CD14-positive monocyte (primary cell): ENCODE measurements at regions not wholly inside any gene's neighbourhood (a gene's known extent, or its start where the extent isn't known, plus 50 kb on each side); places are given as distances from the start of the nearest gene placed in this dataset.

Experiments
- DNase-seq, 3 donors: peaks; one replicate each; pipeline ENCODE4 v3.0.0-alpha.2; 2011 to 2022
- H2AFZ ChIP-seq: 2 replicates; pipeline ENCODE4 v1.6.0; 2012; ENCODE audit warnings: mild to moderate bottlenecking, low read depth, low read length, inconsistent platforms; ENCODE audit not compliant: insufficient read depth, poor library complexity, severe bottlenecking
- H3K27ac ChIP-seq, 2 donors: 1 replicate in 1 of 2; 2 replicates in 1 of 2; pipeline ENCODE4 v1.5.1; 2012 to 2013; ENCODE audit warnings: low read length in 2 of 2, control low read depth in 1 of 2, inconsistent platforms in 1 of 2, low read depth in 1 of 2, mild to moderate bottlenecking in 1 of 2
- H3K27me3 ChIP-seq, 2 donors: one replicate each; pipeline versions ENCODE4 v1.6.0 to v1.6.1; 2011 to 2013; ENCODE audit warnings: low read length in 2 of 2; ENCODE audit not compliant: control insufficient read depth in 2 of 2, insufficient read depth in 2 of 2
- H3K36me3 ChIP-seq, 2 donors: replicated peaks in 1 of 2; 1 replicate in 1 of 2; 2 replicates in 1 of 2; pipeline versions ENCODE4 v1.5.1 to v1.6.1; 2012 to 2013; ENCODE audit warnings: low read length in 2 of 2, control low read depth in 1 of 2, inconsistent platforms in 1 of 2, mild to moderate bottlenecking in 1 of 2; ENCODE audit not compliant: insufficient read depth in 2 of 2, control insufficient read depth in 1 of 2
- H3K4me1 ChIP-seq, 2 donors: 1 replicate in 1 of 2; 2 replicates in 1 of 2; pipeline versions ENCODE4 v1.5.1 to v1.6.1; 2012 to 2013; ENCODE audit warnings: low read length in 2 of 2, control low read depth in 1 of 2, inconsistent platforms in 1 of 2, mild to moderate bottlenecking in 1 of 2, moderate library complexity in 1 of 2; ENCODE audit not compliant: insufficient read depth in 2 of 2, control insufficient read depth in 1 of 2
- H3K4me2 ChIP-seq: replicated peaks from 2 replicates; pipeline ENCODE3; 2012; ENCODE audit warnings: low read length, moderate library complexity, mild to moderate bottlenecking; ENCODE audit not compliant: poor library complexity, severe bottlenecking; ENCODE audit errors: extremely low read depth
- H3K4me3 ChIP-seq, 3 experiments: fragments of 200-600 bp in 1 of 3; sonication (generic) in 1 of 3; replicated peaks in 1 of 3; 1 replicate in 2 of 3; 2 replicates in 1 of 3; pipeline ENCODE4 v1.5.1; 2011 to 2013; ENCODE audit warnings: low read length in 3 of 3, mild to moderate bottlenecking in 3 of 3, control low read depth in 2 of 3, low read depth in 2 of 3, inconsistent platforms in 1 of 3, moderate library complexity in 1 of 3
- H3K79me2 ChIP-seq: 2 replicates; pipeline ENCODE4 v1.6.0; 2012; ENCODE audit warnings: mild to moderate bottlenecking, control low read depth, inconsistent platforms, low read length, moderate library complexity; ENCODE audit not compliant: insufficient read depth
- H3K9ac ChIP-seq: 2 replicates; pipeline ENCODE4 v1.6.0; 2017; ENCODE audit warnings: low read length, mild to moderate bottlenecking; ENCODE audit not compliant: insufficient read depth, poor library complexity, severe bottlenecking
- H3K9me3 ChIP-seq, 2 donors: replicated peaks in 1 of 2; 1 replicate in 1 of 2; 2 replicates in 1 of 2; pipeline versions ENCODE4 v1.5.1 to v1.6.1; 2012 to 2013; ENCODE audit warnings: low read length in 2 of 2, control low read depth in 1 of 2; ENCODE audit not compliant: control insufficient read depth in 1 of 2, insufficient read depth in 1 of 2
- H4K20me1 ChIP-seq: 2 replicates; pipeline ENCODE4 v1.6.0; 2012; ENCODE audit warnings: mild to moderate bottlenecking, low read length, control low read depth, moderate library complexity; ENCODE audit not compliant: insufficient read depth
- H3K27ac Mint-ChIP-seq, 7 donors: one replicate each; pipeline ENCODE4 v1.8.0; 2020; ENCODE audit warnings: mild to moderate bottlenecking in 7 of 7, mixed read lengths in 7 of 7, moderate library complexity in 6 of 7, inconsistent platforms in 2 of 7
- H3K27me3 Mint-ChIP-seq, 3 donors: one replicate each; pipeline ENCODE4 v1.8.0; 2021 to 2022; ENCODE audit warnings: low read depth in 3 of 3, mild to moderate bottlenecking in 3 of 3, mixed read lengths in 3 of 3, moderate library complexity in 3 of 3, inconsistent platforms in 1 of 3
- H3K36me3 Mint-ChIP-seq, 2 donors: one replicate each; pipeline ENCODE4 v1.8.0; 2020; ENCODE audit warnings: mixed read lengths in 2 of 2, inconsistent platforms in 1 of 2, mild to moderate bottlenecking in 1 of 2
- H3K4me1 Mint-ChIP-seq: one replicate; pipeline ENCODE4 v1.8.0; 2020; ENCODE audit warnings: mild to moderate bottlenecking, mixed read lengths
- H3K4me3 Mint-ChIP-seq, 2 donors: one replicate each; pipeline ENCODE4 v1.8.0; 2020; ENCODE audit warnings: mild to moderate bottlenecking in 2 of 2, mixed read lengths in 2 of 2, moderate library complexity in 1 of 2
- H3K9me3 Mint-ChIP-seq, 7 donors: one replicate each; pipeline ENCODE4 v1.8.0; 2020 to 2022; ENCODE audit warnings: mixed read lengths in 7 of 7, mild to moderate bottlenecking in 6 of 7, moderate library complexity in 6 of 7, inconsistent platforms in 2 of 7
- WGBS: methylation state at CpG from one replicate; pipeline ENCODE4 v1.1.5; 2013; ENCODE audit warnings: missing lambda C conversion rate; ENCODE audit not compliant: insufficient coverage; 5-methylcytosine and 5-hydroxymethylcytosine counted together
- intact Hi-C, 2 donors: fragments of 100-400 bp; cut with micrococcal nuclease; formaldehyde crosslinking; loops; one replicate each; pipeline versions ENCODE4 v1.15.0 to v1.15.1; 2023
- TF ChIP-seq, protein P1 (sequence below): fragments of 200-600 bp; IDR thresholded peaks from one replicate; pipeline ENCODE4 v1.8.0; 2022; ENCODE audit warnings: antibody characterized with exemption, mild to moderate bottlenecking

DNA sequence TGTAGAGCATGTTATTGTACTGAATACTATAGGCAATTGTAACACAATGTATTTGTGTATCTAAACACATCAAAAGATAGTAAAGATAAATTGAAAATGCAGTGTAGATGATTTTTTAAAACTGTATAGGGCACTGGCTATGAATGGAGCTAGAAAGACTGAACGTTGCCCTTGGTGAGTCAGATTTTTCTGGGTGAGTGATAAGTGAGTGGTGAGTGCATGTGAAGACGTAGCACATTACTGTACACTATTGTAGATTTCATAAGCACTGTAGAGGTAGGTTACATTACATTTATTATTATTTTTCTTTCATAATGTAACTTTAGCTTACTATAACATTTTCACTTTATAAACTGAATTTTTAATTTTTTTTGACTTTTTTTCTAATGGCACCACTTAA is 1491.6 kb downstream of the TECRL start:
- intact Hi-C loops = no loop called here
- TF ChIP-seq, protein P1, sequence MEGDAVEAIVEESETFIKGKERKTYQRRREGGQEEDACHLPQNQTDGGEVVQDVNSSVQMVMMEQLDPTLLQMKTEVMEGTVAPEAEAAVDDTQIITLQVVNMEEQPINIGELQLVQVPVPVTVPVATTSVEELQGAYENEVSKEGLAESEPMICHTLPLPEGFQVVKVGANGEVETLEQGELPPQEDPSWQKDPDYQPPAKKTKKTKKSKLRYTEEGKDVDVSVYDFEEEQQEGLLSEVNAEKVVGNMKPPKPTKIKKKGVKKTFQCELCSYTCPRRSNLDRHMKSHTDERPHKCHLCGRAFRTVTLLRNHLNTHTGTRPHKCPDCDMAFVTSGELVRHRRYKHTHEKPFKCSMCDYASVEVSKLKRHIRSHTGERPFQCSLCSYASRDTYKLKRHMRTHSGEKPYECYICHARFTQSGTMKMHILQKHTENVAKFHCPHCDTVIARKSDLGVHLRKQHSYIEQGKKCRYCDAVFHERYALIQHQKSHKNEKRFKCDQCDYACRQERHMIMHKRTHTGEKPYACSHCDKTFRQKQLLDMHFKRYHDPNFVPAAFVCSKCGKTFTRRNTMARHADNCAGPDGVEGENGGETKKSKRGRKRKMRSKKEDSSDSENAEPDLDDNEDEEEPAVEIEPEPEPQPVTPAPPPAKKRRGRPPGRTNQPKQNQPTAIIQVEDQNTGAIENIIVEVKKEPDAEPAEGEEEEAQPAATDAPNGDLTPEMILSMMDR = no peak
- no peak overlapping the region for H3K27ac ChIP-seq
- no peak overlapping the region for H3K27ac Mint-ChIP-seq
- no peaks in the 10 kb centered on the region for H3K4me1 ChIP-seq
- H3K9ac ChIP-seq = no peak overlapping the region
- H3K27me3 ChIP-seq = no peaks in the 10 kb centered on the region
- H3K36me3 ChIP-seq = no peaks in the 10 kb centered on the region
- no peaks in the 10 kb centered on the region for H3K79me2 ChIP-seq
- no peak overlapping the region for H2AFZ ChIP-seq
- peaks cover 0 to 2% (median 0%) of the 10 kb centered on the region in 7 donors for H3K9me3 Mint-ChIP-seq
- H3K4me1 Mint-ChIP-seq = no peaks in the 10 kb centered on the region
- no peak for DNase-seq
- H3K9me3 ChIP-seq = no peaks in the 10 kb centered on the region
- no peaks in the 10 kb centered on the region for H3K27me3 Mint-ChIP-seq
- no peaks in the 10 kb centered on the region for H3K36me3 Mint-ChIP-seq
- no peak overlapping the region for H3K4me3 ChIP-seq
- no CpG with 5 or more reads among the region's 2 CpGs for WGBS
- H4K20me1 ChIP-seq = no peaks in the 10 kb centered on the region
- H3K4me3 Mint-ChIP-seq = no peak overlapping the region
- no peak overlapping the region for H3K4me2 ChIP-seq

DNA sequence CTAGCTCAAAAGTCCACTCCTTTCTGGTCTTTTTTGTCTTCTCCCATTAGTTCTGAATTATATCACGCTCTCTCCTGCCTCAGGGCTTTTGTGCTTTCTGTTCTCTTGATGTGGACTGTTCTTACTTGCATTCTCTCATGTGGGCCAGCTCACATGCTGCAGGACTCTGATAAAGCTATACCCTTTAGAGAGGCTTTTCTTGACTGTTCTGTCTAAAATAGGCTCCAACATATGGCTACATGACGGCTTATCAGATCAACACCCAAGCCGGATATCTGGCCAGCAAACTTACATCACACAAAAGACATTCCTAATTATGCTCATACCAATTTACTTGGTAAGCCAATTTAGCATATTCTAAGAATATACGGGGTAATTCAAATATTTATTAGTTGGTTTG is 1494.5 kb downstream of the TECRL start:
- H3K4me1 Mint-ChIP-seq = no peaks in the 10 kb centered on the region
- Histone ChIP-seq H3K79me2 (no peaks in the 10 kb centered on the region), H3K36me3 (no peaks in the 10 kb centered on the region), H3K27ac (no peak overlapping the region), H3K4me3 (no peak overlapping the region), H3K9me3 (no peaks in the 10 kb centered on the region), H2AFZ (no peak overlapping the region), H3K4me1 (no peaks in the 10 kb centered on the region), H3K27me3 (no peaks in the 10 kb centered on the region), H3K9ac (no peak overlapping the region), H4K20me1 (no peaks in the 10 kb centered on the region), H3K4me2 (no peak overlapping the region)
- H3K36me3 Mint-ChIP-seq = no peaks in the 10 kb centered on the region
- H3K27me3 Mint-ChIP-seq = no peaks in the 10 kb centered on the region
- no peak overlapping the region for H3K27ac Mint-ChIP-seq
- H3K4me3 Mint-ChIP-seq = no peak overlapping the region
- TF ChIP-seq, protein P1 = no peak
- no peak for DNase-seq
- WGBS = no CpG with 5 or more reads among the region's 4 CpGs
- no peaks in the 10 kb centered on the region for H3K9me3 Mint-ChIP-seq
- intact Hi-C loops = no loop called here
